ENCODE measurements at regions not wholly inside any gene's neighbourhood (a gene's known extent, or its start where the extent isn't known, plus 50 kb on each side); places are given as distances from the start of the nearest gene placed in this dataset.

DNA sequence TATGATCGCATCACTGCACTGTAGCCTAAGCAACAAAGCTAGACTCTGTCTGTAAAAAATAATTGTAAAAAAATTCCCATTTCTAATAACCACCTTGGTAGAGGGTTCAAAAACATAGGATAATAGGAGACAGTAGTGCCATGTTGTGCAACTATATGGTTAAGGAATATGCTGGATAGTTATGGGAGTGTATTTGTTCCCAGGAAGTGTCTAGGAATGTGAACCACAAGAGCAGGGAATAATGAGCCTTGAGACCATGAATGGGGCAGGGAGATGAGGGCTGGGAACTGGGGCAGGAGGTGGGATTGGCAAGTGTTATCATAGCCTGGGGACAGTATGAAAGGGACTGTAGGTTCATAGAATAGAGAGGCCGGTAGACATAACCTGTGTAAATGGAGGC, 50.4 kb downstream of the RUSC2 start:
- no peaks in the 10 kb centered on the region for H3K36me3 ChIP-seq
- TF ChIP-seq, protein P1, sequence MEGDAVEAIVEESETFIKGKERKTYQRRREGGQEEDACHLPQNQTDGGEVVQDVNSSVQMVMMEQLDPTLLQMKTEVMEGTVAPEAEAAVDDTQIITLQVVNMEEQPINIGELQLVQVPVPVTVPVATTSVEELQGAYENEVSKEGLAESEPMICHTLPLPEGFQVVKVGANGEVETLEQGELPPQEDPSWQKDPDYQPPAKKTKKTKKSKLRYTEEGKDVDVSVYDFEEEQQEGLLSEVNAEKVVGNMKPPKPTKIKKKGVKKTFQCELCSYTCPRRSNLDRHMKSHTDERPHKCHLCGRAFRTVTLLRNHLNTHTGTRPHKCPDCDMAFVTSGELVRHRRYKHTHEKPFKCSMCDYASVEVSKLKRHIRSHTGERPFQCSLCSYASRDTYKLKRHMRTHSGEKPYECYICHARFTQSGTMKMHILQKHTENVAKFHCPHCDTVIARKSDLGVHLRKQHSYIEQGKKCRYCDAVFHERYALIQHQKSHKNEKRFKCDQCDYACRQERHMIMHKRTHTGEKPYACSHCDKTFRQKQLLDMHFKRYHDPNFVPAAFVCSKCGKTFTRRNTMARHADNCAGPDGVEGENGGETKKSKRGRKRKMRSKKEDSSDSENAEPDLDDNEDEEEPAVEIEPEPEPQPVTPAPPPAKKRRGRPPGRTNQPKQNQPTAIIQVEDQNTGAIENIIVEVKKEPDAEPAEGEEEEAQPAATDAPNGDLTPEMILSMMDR (IDR thresholded peaks at IDR 0.05; ENCODE audit: low read depth, low read length): no peak

DNA sequence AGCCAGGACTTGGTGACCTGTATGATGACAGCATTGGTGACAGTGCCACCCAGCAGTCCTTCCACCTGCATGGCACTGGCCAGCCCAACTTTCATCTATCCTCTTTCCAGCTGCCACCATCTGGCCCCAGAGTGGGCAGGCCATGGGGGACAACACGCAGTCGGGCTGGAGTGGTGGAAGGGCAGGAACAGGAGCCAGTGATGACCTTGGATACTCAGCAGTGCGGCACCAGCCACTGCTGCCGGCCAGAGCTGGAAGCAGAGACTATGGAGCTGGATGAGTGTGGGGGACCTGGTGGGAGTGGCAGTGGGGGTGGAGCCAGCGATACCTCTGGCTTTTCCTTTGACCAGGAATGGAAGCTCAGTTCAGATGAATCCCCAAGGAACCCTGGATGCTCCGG, 56.9 kb downstream of the RUSC2 start:
- no peaks in the 10 kb centered on the region for H3K9me3 ChIP-seq
- H3K4me1 ChIP-seq: no peaks in the 10 kb centered on the region
- DNase-seq: no peak
- no peak overlapping the region for H3K4me3 ChIP-seq (ENCODE audit: low read depth, low read length)
- TF ChIP-seq, protein P1 (IDR thresholded peaks at IDR 0.05; ENCODE audit: low read depth, low read length): no peak
- H3K27me3 ChIP-seq: no peaks in the 10 kb centered on the region
- peaks cover 13% of the 10 kb centered on the region for H3K36me3 ChIP-seq

More for the DNA sequence above, 50.4 kb downstream of the RUSC2 start:
- no peak overlapping the region for H3K4me3 ChIP-seq (ENCODE audit: low read depth, low read length)
- H3K9me3 ChIP-seq: no peaks in the 10 kb centered on the region
- peaks cover 12% of the 10 kb centered on the region for H3K4me1 ChIP-seq
- H3K27me3 ChIP-seq: no peaks in the 10 kb centered on the region
- DNase-seq: no peak

DNA sequence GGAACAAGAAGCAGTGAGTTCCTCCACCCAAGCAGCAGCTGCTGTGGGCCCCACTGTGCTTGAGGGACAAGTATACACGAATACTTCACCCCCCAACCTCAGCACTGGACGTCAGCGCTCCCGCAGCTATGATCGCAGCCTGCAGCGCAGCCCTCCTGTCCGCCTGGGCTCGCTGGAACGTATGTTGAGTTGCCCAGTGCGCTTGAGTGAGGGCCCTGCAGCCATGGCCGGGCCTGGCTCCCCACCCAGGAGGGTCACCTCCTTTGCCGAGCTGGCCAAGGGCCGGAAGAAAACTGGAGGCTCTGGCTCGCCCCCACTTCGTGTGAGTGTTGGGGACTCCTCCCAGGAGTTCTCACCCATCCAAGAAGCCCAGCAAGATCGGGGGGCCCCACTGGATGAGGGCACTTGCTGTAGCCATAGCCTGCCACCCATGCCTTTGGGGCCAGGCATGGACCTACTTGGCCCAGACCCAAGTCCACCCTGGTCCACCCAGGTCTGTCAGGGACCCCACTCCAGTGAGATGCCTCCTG, 57.1 kb upstream of the TESK1 start:
- H3K4me1 ChIP-seq: no peaks in the 10 kb centered on the region
- peaks cover 13% of the 10 kb centered on the region for H3K36me3 ChIP-seq
- no peak overlapping the region for H3K4me3 ChIP-seq (ENCODE audit: low read depth, low read length)
- TF ChIP-seq, protein P1 (IDR thresholded peaks at IDR 0.05; ENCODE audit: low read depth, low read length): no peak
- no peaks in the 10 kb centered on the region for H3K27me3 ChIP-seq
- no peaks in the 10 kb centered on the region for H3K9me3 ChIP-seq
- no peak for DNase-seq

DNA sequence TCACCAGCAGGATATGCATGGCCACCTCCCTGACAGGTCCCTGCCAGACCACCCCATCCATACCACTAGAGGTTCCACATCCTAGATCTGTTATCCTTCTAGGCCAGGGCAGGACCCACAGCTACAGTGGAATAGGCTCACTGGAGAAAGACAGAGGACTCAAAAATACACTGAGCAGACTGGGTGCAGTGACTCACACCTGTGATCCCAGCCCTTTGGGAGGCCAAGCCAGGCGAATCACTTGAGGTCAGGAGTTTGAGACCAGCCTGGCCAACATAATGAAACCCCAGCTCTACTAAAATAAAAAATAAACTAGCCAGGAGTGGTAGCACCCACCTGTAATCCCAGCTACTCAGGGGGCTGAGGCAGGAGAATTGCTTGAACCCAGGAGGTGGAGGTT, 56.5 kb upstream of the TESK1 start:
- Histone ChIP-seq H3K36me3 (peaks cover 13% of the 10 kb centered on the region), H3K4me1 (no peaks in the 10 kb centered on the region; the same call in 1 of the 2 replicates), H3K27me3 (no peaks in the 10 kb centered on the region), H3K9me3 (no peaks in the 10 kb centered on the region), H3K4me3 (ENCODE audit: low read depth, low read length) (no peak overlapping the region)
- TF ChIP-seq, protein P1 (IDR thresholded peaks at IDR 0.05; ENCODE audit: low read depth, low read length): no peak
- DNase-seq: no peak

DNA sequence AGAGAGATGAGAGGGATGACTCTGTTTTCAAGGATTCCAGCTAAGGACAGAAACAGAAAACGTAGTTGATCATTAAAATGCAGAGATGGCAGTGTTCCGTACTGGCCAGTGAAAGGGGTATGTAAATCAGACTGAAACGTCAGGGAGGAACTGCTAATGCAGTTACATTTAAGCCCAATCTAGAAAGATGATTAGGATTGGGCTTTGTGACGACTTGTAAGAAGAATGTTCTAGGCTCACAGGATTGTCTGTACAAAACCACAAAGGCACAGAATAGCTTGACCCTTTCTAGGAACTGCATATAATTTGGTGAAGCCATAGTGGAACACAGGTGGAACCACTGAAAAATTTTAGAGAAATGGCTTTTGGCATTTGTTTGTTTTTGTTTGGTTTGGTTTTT, 55.6 kb upstream of the TESK1 start:
- Histone ChIP-seq H3K27me3 (no peaks in the 10 kb centered on the region), H3K4me1 (no peaks in the 10 kb centered on the region; the same call in 1 of the 2 replicates), H3K4me3 (ENCODE audit: low read depth, low read length) (no peak overlapping the region), H3K9me3 (no peaks in the 10 kb centered on the region), H3K36me3 (peaks cover 13% of the 10 kb centered on the region)
- TF ChIP-seq, protein P1 (IDR thresholded peaks at IDR 0.05; ENCODE audit: low read depth, low read length): no peak
- DNase-seq: no peak

DNA sequence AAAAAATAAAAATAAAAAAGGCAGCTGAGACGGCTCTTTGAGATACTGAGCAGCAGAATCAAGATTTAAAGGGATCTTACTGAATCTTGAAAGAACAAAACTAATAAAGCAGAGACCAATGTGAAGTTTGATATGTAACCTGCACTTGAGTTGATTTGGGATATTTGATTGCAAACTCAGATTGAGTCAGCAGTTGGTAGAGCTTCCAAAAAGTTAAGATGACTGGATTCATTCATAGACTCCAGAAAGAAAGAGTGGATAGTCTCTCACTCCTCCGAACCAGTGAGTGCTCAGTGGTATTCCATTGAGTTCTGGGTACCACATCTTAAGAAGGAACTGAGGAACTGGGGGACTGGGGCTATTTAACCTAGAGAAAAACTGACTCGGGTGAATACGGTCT, 52.7 kb upstream of the TESK1 start:
- H3K27me3 ChIP-seq: no peaks in the 10 kb centered on the region
- TF ChIP-seq, protein P1 (IDR thresholded peaks at IDR 0.05; ENCODE audit: low read depth, low read length): no peak
- DNase-seq: no peak
- no peaks in the 10 kb centered on the region for H3K9me3 ChIP-seq
- H3K4me1 ChIP-seq: no peaks in the 10 kb centered on the region; the same call in 1 of the 2 replicates
- H3K36me3 ChIP-seq: peaks cover 16% of the 10 kb centered on the region
- no peak overlapping the region for H3K4me3 ChIP-seq (ENCODE audit: low read depth, low read length)

Data from BE2C (cell line).